ENCODE measurements at regions not wholly inside any gene's neighbourhood (a gene's known extent, or its start where the extent isn't known, plus 50 kb on each side); places are given as distances from the start of the nearest gene placed in this dataset.

- Histone ChIP-seq H4K20me1 (replicated peaks in 1 of 2; ENCODE audit: control insufficient read depth in 1 of 2, insufficient read depth in 2 of 2, low read length in 2 of 2) (no peaks in the 10 kb centered on the region), H3K79me1 (ENCODE audit: low read depth, low read length) (no peaks in the 10 kb centered on the region), H3K4ac (replicated peaks; ENCODE audit: insufficient read length, low read depth, low read length) (no peak overlapping the region), H3K23ac (ENCODE audit: insufficient read length) (no peak overlapping the region), H2BK12ac (ENCODE audit: low read depth, low read length) (no peak overlapping the region), H2BK5ac (ENCODE audit: low read depth, low read length) (no peak overlapping the region), H3K4me1 (replicated peaks in 1 of 4; ENCODE audit: control insufficient read depth in 3 of 4, insufficient read depth in 4 of 4, low read length in 3 of 4) (no peaks in the 10 kb centered on the region), H3K27me3 (replicated peaks in 1 of 4; ENCODE audit: control insufficient read depth in 3 of 4, extremely low read depth in 1 of 4, insufficient read depth in 3 of 4, low read length in 3 of 4) (no peaks in the 10 kb centered on the region), H4K91ac (replicated peaks; ENCODE audit: insufficient read length, low read length) (no peak overlapping the region), H4K8ac (ENCODE audit: extremely low read depth, insufficient read depth, low read length) (no peak overlapping the region), H3K79me2 (ENCODE audit: control insufficient read depth in 1 of 2, insufficient read depth in 2 of 2, low read length in 2 of 2) (no peaks in the 10 kb centered on the region), H2BK15ac (ENCODE audit: low read length) (no peak overlapping the region), H2AFZ (ENCODE audit: low read length) (no peak overlapping the region), H3K18ac (ENCODE audit: extremely low read depth, low read length) (no peak overlapping the region), H2BK20ac (ENCODE audit: low read length) (no peak overlapping the region), H2AK5ac (ENCODE audit: low read depth, low read length) (no peak overlapping the region), H2BK120ac (replicated peaks; ENCODE audit: low read depth, low read length) (no peak overlapping the region), H3K23me2 (ENCODE audit: low read depth, low read length) (no peaks in the 10 kb centered on the region), H3K4me3 (ENCODE audit: extremely low read depth in 1 of 4, insufficient read depth in 2 of 4, low read depth in 3 of 4, low read length in 4 of 4) (no peak overlapping the region), H3K4me2 (ENCODE audit: insufficient read depth in 1 of 2, low read depth in 2 of 2, low read length in 2 of 2) (no peak overlapping the region), H3K14ac (ENCODE audit: insufficient read length) (no peak overlapping the region), H3K36me3 (ENCODE audit: control insufficient read depth in 2 of 4, insufficient read depth in 4 of 4, low read length in 3 of 4) (no peaks in the 10 kb centered on the region), H4K5ac (ENCODE audit: insufficient read length, low read depth, low read length) (no peak overlapping the region), H3K9ac (replicated peaks in 1 of 4; ENCODE audit: extremely low read depth in 1 of 4, low read depth in 3 of 4, low read length in 3 of 4) (no peak overlapping the region), H3K27ac (ENCODE audit: low read depth, low read length) (no peak overlapping the region), H3K9me3 (ENCODE audit: insufficient read depth in 2 of 2, low read depth in 1 of 2, low read length in 1 of 2) (no peaks in the 10 kb centered on the region), H3K56ac (replicated peaks; ENCODE audit: insufficient read length, low read depth, low read length) (no peak overlapping the region)
- FAIRE-seq: no peak
- no peak for DNase-seq (ENCODE audit: low read depth in 1 of 2, low spot score in 2 of 2)
- WGBS, 2 experiments (ENCODE audit: extremely low coverage in 1 of 2, insufficient coverage in 1 of 2, insufficient read length in 1 of 2, insufficient replicate concordance in 2 of 2, low coverage in 1 of 2, low lambda C conversion rate in 2 of 2, missing lambda C conversion rate in 1 of 2): 80% methylated on average over 4 of the region's 4 CpGs; no CpG with 5 or more reads in 1 of the 2 experiments
- CTCF ChIA-PET (ENCODE audit: partially characterized antibody): no interaction called here
- POLR2A ChIA-PET (ENCODE audit: partially characterized antibody): no interaction called here
- TF ChIP-seq CHD7 (IDR thresholded peaks at IDR 0.05; ENCODE audit: insufficient replicate concordance, low read length): no peak
Measured at GRCh38 chr4:11271263-11271662, 157.4 kb downstream of the HS3ST1 start.

All from H1 (cell line).